ENCODE measurements at regions not wholly inside any gene's neighbourhood (a gene's known extent, or its start where the extent isn't known, plus 50 kb on each side); places are given as distances from the start of the nearest gene placed in this dataset.

- Histone ChIP-seq H3K9ac (no peak overlapping the region), H4K20me1 (ENCODE audit: low read depth) (no peaks in the 10 kb centered on the region), H3K9me3 (ENCODE audit: low read depth) (no peaks in the 10 kb centered on the region), H2AFZ (replicated peaks) (peak overlapping the region; percentile 26), H3K4me1 (no peaks in the 10 kb centered on the region), H3K36me3 (no peaks in the 10 kb centered on the region), H3F3A (ENCODE audit: low read depth) (no peaks in the 10 kb centered on the region), H3K79me2 (ENCODE audit: low read depth) (no peaks in the 10 kb centered on the region), H3K4me2 (no peak overlapping the region), H3K27ac (no peak overlapping the region), H3K4me3 (no peak overlapping the region), H3K27me3 (no peaks in the 10 kb centered on the region)
- DNase-seq (ENCODE audit: low spot score): peak; percentile 79
- Mint-ChIP-seq H3K4me3 (no peak overlapping the region), H3K27ac (no peak overlapping the region), H3K36me3 (no peaks in the 10 kb centered on the region), H3K9me3 (no peaks in the 10 kb centered on the region), H3K27me3 (ENCODE audit: insufficient read depth, low read depth) (no peaks in the 10 kb centered on the region), H3K4me1 (no peaks in the 10 kb centered on the region)
- no peak for TF ChIP-seq EZH2 (IDR thresholded peaks at IDR 0.05)
- TF ChIP-seq, protein P1, sequence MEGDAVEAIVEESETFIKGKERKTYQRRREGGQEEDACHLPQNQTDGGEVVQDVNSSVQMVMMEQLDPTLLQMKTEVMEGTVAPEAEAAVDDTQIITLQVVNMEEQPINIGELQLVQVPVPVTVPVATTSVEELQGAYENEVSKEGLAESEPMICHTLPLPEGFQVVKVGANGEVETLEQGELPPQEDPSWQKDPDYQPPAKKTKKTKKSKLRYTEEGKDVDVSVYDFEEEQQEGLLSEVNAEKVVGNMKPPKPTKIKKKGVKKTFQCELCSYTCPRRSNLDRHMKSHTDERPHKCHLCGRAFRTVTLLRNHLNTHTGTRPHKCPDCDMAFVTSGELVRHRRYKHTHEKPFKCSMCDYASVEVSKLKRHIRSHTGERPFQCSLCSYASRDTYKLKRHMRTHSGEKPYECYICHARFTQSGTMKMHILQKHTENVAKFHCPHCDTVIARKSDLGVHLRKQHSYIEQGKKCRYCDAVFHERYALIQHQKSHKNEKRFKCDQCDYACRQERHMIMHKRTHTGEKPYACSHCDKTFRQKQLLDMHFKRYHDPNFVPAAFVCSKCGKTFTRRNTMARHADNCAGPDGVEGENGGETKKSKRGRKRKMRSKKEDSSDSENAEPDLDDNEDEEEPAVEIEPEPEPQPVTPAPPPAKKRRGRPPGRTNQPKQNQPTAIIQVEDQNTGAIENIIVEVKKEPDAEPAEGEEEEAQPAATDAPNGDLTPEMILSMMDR (IDR thresholded peaks at IDR 0.05): peak; percentile 93
- no peak for TF ChIP-seq EZH2phosphoT487 (IDR thresholded peaks at IDR 0.05)
Observed at GRCh38 chr3:39000008-39000450, 51.7 kb downstream of the SCN11A start.

DNA sequence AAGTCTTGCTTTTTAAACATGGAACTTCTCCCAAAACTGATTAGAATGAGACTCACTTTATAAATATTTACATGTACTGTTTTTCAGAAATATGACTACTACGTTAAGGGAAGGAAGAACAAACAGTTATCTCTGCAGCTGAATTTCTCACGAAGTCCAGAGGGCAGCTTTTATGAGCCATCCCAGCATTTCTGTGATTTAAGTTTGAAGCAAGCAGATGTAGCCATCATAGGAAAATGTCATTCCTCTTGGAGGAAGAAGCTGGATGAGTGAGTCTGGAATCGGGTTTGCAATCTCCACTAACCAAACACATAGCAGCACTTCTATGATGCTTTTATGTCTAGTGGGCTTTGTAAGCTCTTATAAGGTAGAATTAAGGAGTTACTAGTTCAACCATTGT is 53.7 kb downstream of the SCN11A start:
- Histone ChIP-seq H3K27ac (no peak overlapping the region), H3K27me3 (no peaks in the 10 kb centered on the region), H3K36me3 (no peaks in the 10 kb centered on the region), H3K4me3 (no peak overlapping the region), H3K79me2 (ENCODE audit: low read depth) (no peaks in the 10 kb centered on the region), H3K9me3 (ENCODE audit: low read depth) (no peaks in the 10 kb centered on the region), H3F3A (ENCODE audit: low read depth) (no peaks in the 10 kb centered on the region), H3K9ac (no peak overlapping the region), H3K4me1 (no peaks in the 10 kb centered on the region), H2AFZ (replicated peaks) (no peak overlapping the region), H4K20me1 (ENCODE audit: low read depth) (no peaks in the 10 kb centered on the region), H3K4me2 (no peak overlapping the region)
- no peaks in the 10 kb centered on the region for H3K4me1 Mint-ChIP-seq
- H3K4me3 Mint-ChIP-seq: no peak overlapping the region
- H3K9me3 Mint-ChIP-seq: no peaks in the 10 kb centered on the region
- H3K27me3 Mint-ChIP-seq (ENCODE audit: insufficient read depth, low read depth): no peaks in the 10 kb centered on the region
- no peak for TF ChIP-seq EZH2phosphoT487 (IDR thresholded peaks at IDR 0.05)
- no peak for TF ChIP-seq EZH2 (IDR thresholded peaks at IDR 0.05)
- TF ChIP-seq, protein P1 (IDR thresholded peaks at IDR 0.05): no peak
- no peak overlapping the region for H3K27ac Mint-ChIP-seq
- DNase-seq (ENCODE audit: low spot score): no peak
- H3K36me3 Mint-ChIP-seq: no peaks in the 10 kb centered on the region

GRCh38 chr3:38996193-38996592 is 55.6 kb downstream of the SCN11A start:
- H3K4me3 Mint-ChIP-seq: no peak overlapping the region
- no peaks in the 10 kb centered on the region for H3K4me1 Mint-ChIP-seq
- H3F3A ChIP-seq (ENCODE audit: low read depth): no peaks in the 10 kb centered on the region
- no peak overlapping the region for H3K27ac ChIP-seq
- no peaks in the 10 kb centered on the region for H3K36me3 ChIP-seq
- H4K20me1 ChIP-seq (ENCODE audit: low read depth): no peaks in the 10 kb centered on the region
- no peaks in the 10 kb centered on the region for H3K9me3 ChIP-seq (ENCODE audit: low read depth)
- no peaks in the 10 kb centered on the region for H3K36me3 Mint-ChIP-seq
- H3K27me3 ChIP-seq: no peaks in the 10 kb centered on the region
- H3K4me1 ChIP-seq: peaks cover under 1% of the 10 kb centered on the region
- no peaks in the 10 kb centered on the region for H3K27me3 Mint-ChIP-seq (ENCODE audit: insufficient read depth, low read depth)
- no peak overlapping the region for H3K27ac Mint-ChIP-seq
- no peak for TF ChIP-seq EZH2 (IDR thresholded peaks at IDR 0.05)
- TF ChIP-seq, protein P1 (IDR thresholded peaks at IDR 0.05): no peak
- no peak for TF ChIP-seq EZH2phosphoT487 (IDR thresholded peaks at IDR 0.05)
- H3K79me2 ChIP-seq (ENCODE audit: low read depth): no peaks in the 10 kb centered on the region
- DNase-seq (ENCODE audit: low spot score): no peak
- no peak overlapping the region for H3K4me3 ChIP-seq
- no peak overlapping the region for H3K4me2 ChIP-seq
- H3K9ac ChIP-seq: no peak overlapping the region
- no peak overlapping the region for H2AFZ ChIP-seq (replicated peaks)
- no peaks in the 10 kb centered on the region for H3K9me3 Mint-ChIP-seq

Data from neural progenitor cell (in vitro differentiated cells).